ENCODE measurements at regions not wholly inside any gene's neighbourhood (a gene's known extent, or its start where the extent isn't known, plus 50 kb on each side); places are given as distances from the start of the nearest gene placed in this dataset.

DNA sequence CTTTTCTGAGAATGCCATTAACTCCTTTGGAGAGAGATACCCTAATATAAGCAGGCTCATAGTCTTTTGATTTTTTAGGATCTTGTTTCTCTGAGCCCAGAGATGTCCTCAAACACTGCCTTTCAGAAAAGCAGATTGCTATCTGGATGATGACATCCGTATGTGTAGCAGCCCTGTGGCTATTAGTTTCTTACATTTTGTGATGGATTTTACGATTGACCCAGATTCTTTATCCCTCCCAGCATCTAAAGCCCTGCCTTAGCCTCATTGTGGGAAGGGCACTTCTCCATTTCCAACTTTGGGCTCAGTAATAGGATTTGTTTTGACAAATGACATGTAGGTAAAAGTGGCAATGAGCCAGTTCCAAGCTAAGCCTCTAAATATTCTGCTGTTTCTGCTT is 300.3 kb downstream of the TTLL7 start:
- WGBS, 2 donors, result 96 to 100% methylated on average over 2 of the region's 2 CpGs
- TF ChIP-seq, protein P1, sequence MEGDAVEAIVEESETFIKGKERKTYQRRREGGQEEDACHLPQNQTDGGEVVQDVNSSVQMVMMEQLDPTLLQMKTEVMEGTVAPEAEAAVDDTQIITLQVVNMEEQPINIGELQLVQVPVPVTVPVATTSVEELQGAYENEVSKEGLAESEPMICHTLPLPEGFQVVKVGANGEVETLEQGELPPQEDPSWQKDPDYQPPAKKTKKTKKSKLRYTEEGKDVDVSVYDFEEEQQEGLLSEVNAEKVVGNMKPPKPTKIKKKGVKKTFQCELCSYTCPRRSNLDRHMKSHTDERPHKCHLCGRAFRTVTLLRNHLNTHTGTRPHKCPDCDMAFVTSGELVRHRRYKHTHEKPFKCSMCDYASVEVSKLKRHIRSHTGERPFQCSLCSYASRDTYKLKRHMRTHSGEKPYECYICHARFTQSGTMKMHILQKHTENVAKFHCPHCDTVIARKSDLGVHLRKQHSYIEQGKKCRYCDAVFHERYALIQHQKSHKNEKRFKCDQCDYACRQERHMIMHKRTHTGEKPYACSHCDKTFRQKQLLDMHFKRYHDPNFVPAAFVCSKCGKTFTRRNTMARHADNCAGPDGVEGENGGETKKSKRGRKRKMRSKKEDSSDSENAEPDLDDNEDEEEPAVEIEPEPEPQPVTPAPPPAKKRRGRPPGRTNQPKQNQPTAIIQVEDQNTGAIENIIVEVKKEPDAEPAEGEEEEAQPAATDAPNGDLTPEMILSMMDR (IDR thresholded peaks at IDR 0.05), result no peak
- peaks cover 0 to 9% (median 0%) of the 10 kb centered on the region in 3 donors for H3K4me1 ChIP-seq
- H3K9me3 ChIP-seq, result no peaks in the 10 kb centered on the region
- intact Hi-C loops (cut with DNase I), result no loop called here
- no peak overlapping the region for H3K4me3 ChIP-seq
- ATAC-seq (no peak), DNase-seq (no peak), FAIRE-seq (no peak)
- H3K27me3 ChIP-seq, result no peaks in the 10 kb centered on the region
- H3K27ac ChIP-seq, result no peak overlapping the region
- H3K36me3 ChIP-seq, result no peaks in the 10 kb centered on the region

DNA sequence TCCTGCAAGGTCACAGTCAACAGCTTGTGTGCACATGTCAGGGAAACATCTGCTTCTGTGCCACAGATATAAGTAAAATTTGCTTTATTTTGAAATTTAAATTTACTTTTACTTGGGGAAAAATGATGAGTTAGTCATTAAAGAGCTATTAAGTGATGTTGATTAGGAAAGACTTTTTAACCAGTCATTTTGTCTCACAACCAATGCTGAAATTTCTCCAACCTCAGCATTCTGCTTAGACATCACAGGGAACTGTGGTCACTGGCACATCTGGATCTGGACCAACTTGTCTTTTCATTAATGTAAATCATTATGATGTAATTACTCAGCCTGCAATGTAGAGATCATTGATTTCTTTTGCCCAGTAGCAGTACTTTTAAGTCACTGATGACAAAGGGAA is 301.0 kb downstream of the TTLL7 start:
- Histone ChIP-seq H3K27me3 (no peaks in the 10 kb centered on the region), H3K36me3 (no peaks in the 10 kb centered on the region), H3K27ac (no peak overlapping the region), H3K9me3 (no peaks in the 10 kb centered on the region), H3K4me3 (no peak overlapping the region), H3K4me1 (peaks cover 0 to 9% (median 0%) of the 10 kb centered on the region in 3 donors)
- FAIRE-seq, result no peak
- ATAC-seq, result no peak
- TF ChIP-seq, protein P1 (IDR thresholded peaks at IDR 0.05), result no peak
- no peak for DNase-seq
- intact Hi-C loops (cut with DNase I), result no loop called here

DNA sequence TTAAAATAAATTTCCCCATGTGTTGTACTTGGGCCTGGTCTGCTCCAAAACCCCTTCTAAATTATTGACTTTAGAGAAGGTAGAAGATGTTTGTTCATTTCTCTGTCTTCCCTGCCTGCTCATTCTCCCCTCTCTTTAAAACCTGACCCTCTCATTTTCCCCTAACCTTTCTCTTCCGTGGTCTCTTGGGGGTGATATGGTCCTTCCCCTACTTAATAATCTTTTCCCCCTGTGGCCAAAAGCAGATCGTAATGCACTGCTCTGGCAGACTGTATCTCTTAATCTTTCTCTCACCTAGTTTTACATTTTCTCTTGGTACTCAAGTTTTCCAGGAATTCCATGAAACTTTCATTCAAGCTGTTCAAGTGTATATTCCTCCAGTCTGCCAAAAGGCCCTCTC is 301.7 kb downstream of the TTLL7 start:
- no peaks in the 10 kb centered on the region for H3K36me3 ChIP-seq
- H3K4me3 ChIP-seq, result no peak overlapping the region
- FAIRE-seq (no peak), DNase-seq (no peak), ATAC-seq (no peak)
- H3K27me3 ChIP-seq, result no peaks in the 10 kb centered on the region
- 92 to 98% methylated on average over 2 of the region's 2 CpGs for WGBS, 2 donors
- H3K9me3 ChIP-seq, result no peaks in the 10 kb centered on the region
- TF ChIP-seq, protein P1 (IDR thresholded peaks at IDR 0.05), result no peak
- H3K27ac ChIP-seq, result no peak overlapping the region
- peaks cover 0 to 9% (median 0%) of the 10 kb centered on the region in 3 donors for H3K4me1 ChIP-seq
- intact Hi-C loops (cut with DNase I), result no loop called here

DNA sequence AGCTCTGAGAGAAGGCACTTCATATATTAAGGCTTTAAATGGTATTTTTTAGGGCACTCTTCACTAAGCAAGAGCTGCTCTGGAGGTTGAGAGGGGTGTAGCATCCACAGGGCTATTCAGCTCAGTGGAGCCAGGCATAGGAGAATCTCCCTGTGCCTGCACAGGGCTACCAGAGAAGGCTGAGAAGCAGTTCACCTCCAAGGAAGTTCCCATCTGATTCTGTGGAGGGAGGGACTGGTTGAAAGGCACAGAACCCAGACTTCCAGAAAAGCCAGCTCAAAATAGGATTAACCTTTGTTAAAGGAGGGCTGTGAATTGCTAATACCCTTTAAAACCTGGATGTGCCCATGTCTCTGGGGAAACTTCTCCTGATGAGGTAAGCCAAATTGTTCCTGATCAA is 304.5 kb downstream of the TTLL7 start:
- intact Hi-C loops (cut with DNase I), result no loop called here
- Histone ChIP-seq H3K4me1 (peaks cover 0 to 9% (median 0%) of the 10 kb centered on the region in 3 donors), H3K9me3 (no peaks in the 10 kb centered on the region), H3K27me3 (no peaks in the 10 kb centered on the region), H3K4me3 (no peak overlapping the region), H3K27ac (no peak overlapping the region), H3K36me3 (no peaks in the 10 kb centered on the region)
- no peak for ATAC-seq
- TF ChIP-seq, protein P1 (IDR thresholded peaks at IDR 0.05), result no peak
- no peak for FAIRE-seq
- no peak for DNase-seq

DNA sequence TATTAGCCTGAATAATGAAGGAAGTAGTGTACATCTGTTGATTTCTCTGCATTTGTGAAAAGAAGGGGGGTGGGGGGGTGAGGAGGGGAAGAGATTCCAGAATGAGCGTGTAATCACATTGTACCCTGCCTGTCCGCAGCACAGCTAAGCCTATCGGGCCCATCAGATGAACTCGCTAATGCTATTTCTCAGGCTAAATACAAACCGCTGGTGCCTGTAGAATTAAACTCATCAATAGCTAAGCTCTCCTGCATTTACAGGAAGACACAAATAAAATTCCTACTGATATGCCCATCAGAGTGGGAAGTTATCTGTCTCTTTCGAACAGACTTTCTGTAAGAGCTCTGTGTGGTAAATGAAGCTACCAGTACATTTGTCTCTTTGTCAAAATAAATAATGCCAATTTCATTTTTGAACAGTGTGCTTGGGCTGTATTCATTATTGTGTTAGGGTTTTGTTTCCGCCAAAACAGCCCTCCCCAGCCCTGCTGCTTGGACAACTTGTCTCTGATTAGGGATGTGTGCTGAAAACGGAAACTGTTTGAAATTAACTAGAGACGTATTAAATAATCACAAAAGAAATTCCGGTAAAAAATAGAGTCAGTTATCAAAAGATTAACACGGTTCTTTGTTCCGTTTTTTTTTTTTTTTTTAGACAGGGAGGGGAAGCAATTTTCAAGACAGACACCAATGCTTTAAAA is 305.4 kb downstream of the TTLL7 start:
- peak; percentile 50 to 70 (median 70) for ATAC-seq
- no peaks in the 10 kb centered on the region for H3K36me3 ChIP-seq
- peaks cover 0 to 9% (median 0%) of the 10 kb centered on the region in 3 donors for H3K4me1 ChIP-seq
- H3K4me3 ChIP-seq, result peak overlapping the region in 3 of 4 donors; percentile 9 to 36 (median 35)
- no peak for FAIRE-seq
- no peaks in the 10 kb centered on the region for H3K27me3 ChIP-seq
- H3K9me3 ChIP-seq, result no peaks in the 10 kb centered on the region
- DNase-seq, result no peak
- WGBS, 2 donors, result 7 to 9% methylated on average over 12 of the region's 12 CpGs
- intact Hi-C loops (cut with DNase I), result no loop called here
- TF ChIP-seq, protein P1 (IDR thresholded peaks at IDR 0.05), result no peak
- H3K27ac ChIP-seq, result peak overlapping the region in 1 of 4 donors; percentile 33

Data from pancreas (tissue), 10 donors.